Spleen (tissue), 11 donors: ENCODE measurements at regions not wholly inside any gene's neighbourhood (a gene's known extent, or its start where the extent isn't known, plus 50 kb on each side); places are given as distances from the start of the nearest gene placed in this dataset.
"Not testable (repeated sequence)": the region's sequence is repeated elsewhere in the genome, so short reads cannot be mapped to it uniquely, and the experiment has no call there.

Experiments
- DNase-seq: peaks from one replicate; pipeline ENCODE4 v3.0.0-alpha.2; 2020
- H3K27ac ChIP-seq, 8 donors: fragments of 200-600 bp; sonication (generic) in 7 of 8; 1 replicate in 4 of 8; 2 replicates in 4 of 8; pipeline versions ENCODE4 v1.5.0 to v1.8.0; 2016 to 2021; ENCODE audit warnings: inconsistent platforms in 4 of 8, mild to moderate bottlenecking in 4 of 8, moderate library complexity in 1 of 8
- H3K27me3 ChIP-seq, 7 donors: fragments of 200-600 bp; sonication (generic) in 6 of 7; replicated peaks in 1 of 7; 1 replicate in 4 of 7; 2 replicates in 3 of 7; pipeline versions ENCODE4 v1.5.0 to v1.8.0; 2016 to 2021; ENCODE audit warnings: inconsistent platforms in 3 of 7, mild to moderate bottlenecking in 1 of 7
- H3K36me3 ChIP-seq, 6 donors: fragments of 200-600 bp; sonication (generic) in 5 of 6; 1 replicate in 4 of 6; 2 replicates in 2 of 6; pipeline versions ENCODE4 v1.5.0 to v1.8.0; 2016 to 2021; ENCODE audit warnings: inconsistent platforms in 2 of 6
- H3K4me1 ChIP-seq, 6 donors: fragments of 200-600 bp; sonication (generic) in 5 of 6; 1 replicate in 3 of 6; 2 replicates in 3 of 6; pipeline versions ENCODE4 v1.5.0 to v1.8.0; 2016 to 2021; ENCODE audit warnings: inconsistent platforms in 3 of 6
- H3K4me3 ChIP-seq, 8 donors: fragments of 200-600 bp; sonication (generic) in 7 of 8; 1 replicate in 4 of 8; 2 replicates in 4 of 8; pipeline versions ENCODE4 v1.5.0 to v1.8.0; 2016 to 2021; ENCODE audit warnings: inconsistent platforms in 4 of 8, mild to moderate bottlenecking in 4 of 8, moderate library complexity in 2 of 8
- H3K9me3 ChIP-seq, 8 donors: fragments of 200-600 bp; sonication (generic) in 7 of 8; 1 replicate in 4 of 8; 2 replicates in 4 of 8; pipeline versions ENCODE4 v1.5.0 to v1.8.0; 2016 to 2021; ENCODE audit warnings: inconsistent platforms in 4 of 8
- CTCF ChIP-seq, 11 experiments: fragments of 200-600 bp in 7 of 11; fragments of 450-650 bp in 4 of 11; sonication (generic) in 4 of 11; IDR thresholded peaks in 8 of 11; conservative IDR thresholded peaks in 3 of 11; 1 replicate in 7 of 11; 2 replicates in 4 of 11; pipeline versions ENCODE4 v1.4.0 to v1.8.0; 2016 to 2021; ENCODE audit warnings: antibody characterized with exemption in 11 of 11, inconsistent platforms in 4 of 11, mild to moderate bottlenecking in 1 of 11
- POLR2A ChIP-seq, 3 donors: fragments of 450-650 bp; IDR thresholded peaks; one replicate each; pipeline ENCODE4 v1.5.1; 2017; ENCODE audit warnings: antibody characterized with exemption in 3 of 3, mild to moderate bottlenecking in 1 of 3
- POLR2AphosphoS5 ChIP-seq, 3 donors: sonication (generic); formaldehyde crosslinking; IDR thresholded peaks; one replicate each; pipeline ENCODE4 v1.5.1; 2017; ENCODE audit warnings: antibody characterized with exemption in 3 of 3
- WGBS, 5 donors: extraction: QIAGEN DNeasy Blood & Tissue Kit in 3 of 5; methylation state at CpG; one replicate each; pipeline versions ENCODE4 v1.1.5 to v1.1.7; 2013 to 2018; 5-methylcytosine and 5-hydroxymethylcytosine counted together
- intact Hi-C: fragments of 100-400 bp; cut with DNase I; formaldehyde crosslinking; loops from one replicate; pipeline ENCODE4 v1.15.0; 2023; ENCODE audit warnings: low total_unique reads
- donor health status: healthy with polysubstance abuse.
- donor health status: DM: no; HTN: no; CAD: no; lungs with moderate emphysema.
- donor health status: DM: no; HTN: no; CAD: no.
- donor health status: Bipolar disorder and iron deficiency.
- donor health status: healthy.
- donor health status: DM: no; HTN: no; CAD: no.
- donor health status: DM: yes; HTN: yes; CAD: no.

GRCh38 chr18:30800800-30801199 lies 241.7 kb downstream of the DSC3 start:
- Histone ChIP-seq H3K27me3 (no peaks in the 10 kb centered on the region), H3K36me3 (no peaks in the 10 kb centered on the region), H3K9me3 (no peaks in the 10 kb centered on the region), H3K27ac (no peak overlapping the region), H3K4me3 (no peak overlapping the region), H3K4me1 (no peaks in the 10 kb centered on the region)
- TF ChIP-seq POLR2AphosphoS5 (IDR thresholded peaks at IDR 0.05), result no peak
- TF ChIP-seq POLR2A (IDR thresholded peaks at IDR 0.05), result no peak
- no peak for TF ChIP-seq CTCF (IDR thresholded peaks at IDR 0.05 in 8 of 11, conservative IDR thresholded peaks at IDR 0.05 in 3 of 11)
- intact Hi-C loops, result no loop called here
- 51 to 65% (median 62%) methylated on average over 1 of the region's 1 CpG for WGBS, 5 donors
- no peak for DNase-seq

GRCh38 chr18:30792051-30792450 lies 250.5 kb downstream of the DSC3 start:
- Histone ChIP-seq H3K9me3 (peaks cover 0 to 15% (median 0%) of the 10 kb centered on the region in 8 donors), H3K27ac (no peak overlapping the region), H3K4me1 (no peaks in the 10 kb centered on the region), H3K36me3 (no peaks in the 10 kb centered on the region), H3K4me3 (no peak overlapping the region), H3K27me3 (no peaks in the 10 kb centered on the region)
- DNase-seq, result no peak
- no peak for TF ChIP-seq CTCF (IDR thresholded peaks at IDR 0.05 in 8 of 11, conservative IDR thresholded peaks at IDR 0.05 in 3 of 11)
- TF ChIP-seq POLR2AphosphoS5 (IDR thresholded peaks at IDR 0.05), result no peak
- TF ChIP-seq POLR2A (IDR thresholded peaks at IDR 0.05), result no peak
- 70 to 81% (median 73%) methylated on average over 7 of the region's 7 CpGs for WGBS, 5 donors
- intact Hi-C loops, result no loop called here

- WGBS, 5 donors, result 85 to 99% (median 94%) methylated on average over 15 to 22 of the region's 22 CpGs
- H3K27me3 ChIP-seq, H3K27ac ChIP-seq, H3K4me1 ChIP-seq, H3K36me3 ChIP-seq, intact Hi-C loops, H3K4me3 ChIP-seq: not testable (repeated sequence)
- DNase-seq, result peak; percentile 67
- peaks cover 0 to 19% (median 3%) of the 10 kb centered on the region in 8 donors for H3K9me3 ChIP-seq
These were observed 254.0 kb downstream of the DSC3 start for GRCh38 chr18:30788411-30788991.

GRCh38 chr18:30787410-30787809 lies 255.1 kb downstream of the DSC3 start:
- TF ChIP-seq POLR2A (IDR thresholded peaks at IDR 0.05) (no peak), CTCF (IDR thresholded peaks at IDR 0.05 in 8 of 11, conservative IDR thresholded peaks at IDR 0.05 in 3 of 11) (no peak), POLR2AphosphoS5 (IDR thresholded peaks at IDR 0.05) (no peak)
- Histone ChIP-seq H3K36me3 (no peaks in the 10 kb centered on the region), H3K4me3 (no peak overlapping the region), H3K4me1 (no peaks in the 10 kb centered on the region), H3K9me3 (peaks cover 0 to 25% (median 5%) of the 10 kb centered on the region in 8 donors), H3K27ac (no peak overlapping the region), H3K27me3 (no peaks in the 10 kb centered on the region)
- intact Hi-C loops, result no loop called here
- no peak for DNase-seq

GRCh38 chr18:30781601-30782000 lies 260.9 kb downstream of the DSC3 start:
- Histone ChIP-seq H3K9me3 (peaks cover 0 to 38% (median 22%) of the 10 kb centered on the region in 8 donors), H3K4me1 (no peaks in the 10 kb centered on the region), H3K27ac (no peak overlapping the region), H3K4me3 (no peak overlapping the region), H3K36me3 (no peaks in the 10 kb centered on the region), H3K27me3 (no peaks in the 10 kb centered on the region)
- intact Hi-C loops, result no loop called here
- WGBS, 5 donors, result 85 to 95% (median 91%) methylated on average over 2 of the region's 2 CpGs
- DNase-seq, result no peak
- TF ChIP-seq POLR2A (IDR thresholded peaks at IDR 0.05), result no peak
- TF ChIP-seq POLR2AphosphoS5 (IDR thresholded peaks at IDR 0.05), result no peak
- TF ChIP-seq CTCF (IDR thresholded peaks at IDR 0.05 in 8 of 11, conservative IDR thresholded peaks at IDR 0.05 in 3 of 11), result no peak
